Activated CD8-positive, alpha-beta memory T cell treated with anti-CD3 and anti-CD28 coated beads, Interleukin-2, amount 10 ng/mL, durations not matched to agents 7 days and 5 days (primary cell): ENCODE measurements at regions not wholly inside any gene's neighbourhood (a gene's known extent, or its start where the extent isn't known, plus 50 kb on each side); places are given as distances from the start of the nearest gene placed in this dataset.

Experiments used
- ATAC-seq: fragments of 150-1000 bp; cut with Tn5 transposase; one replicate; pipeline ENCODE4 v1.10.0; 2021; ENCODE audit warnings: moderate library complexity
- CTCF ChIA-PET: fragments of 350-600 bp; sonication (Branson Sonifier 250); formaldehyde crosslinking; loops from one replicate; lab custom pipeline; 2021; ENCODE audit warnings: antibody characterized with exemption; lab: Charles Lee
- DNase-seq: peaks from one replicate; pipeline ENCODE4 v3.0.0-alpha.2; 2020
- H3K27ac Mint-ChIP-seq: one replicate; pipeline ENCODE4 v1.8.0; 2021; ENCODE audit warnings: mild to moderate bottlenecking, mixed read lengths
- H3K27me3 Mint-ChIP-seq: one replicate; pipeline ENCODE4 v1.8.0; 2021; ENCODE audit warnings: mixed read lengths
- H3K36me3 Mint-ChIP-seq: one replicate; pipeline ENCODE4 v1.8.0; 2021; ENCODE audit warnings: mild to moderate bottlenecking, mixed read lengths
- H3K4me1 Mint-ChIP-seq: one replicate; pipeline ENCODE4 v1.8.0; 2021; ENCODE audit warnings: mixed read lengths
- H3K4me3 Mint-ChIP-seq: one replicate; pipeline ENCODE4 v1.8.0; 2021; ENCODE audit warnings: mild to moderate bottlenecking, moderate library complexity, mixed read lengths
- H3K9me3 Mint-ChIP-seq: one replicate; pipeline ENCODE4 v1.8.0; 2022; ENCODE audit warnings: low read depth, mixed read lengths

GRCh38 chr2:160838147-160838546 is 322.1 kb upstream of the TANK start:
- no peak for DNase-seq
- Mint-ChIP-seq H3K27ac (no peak overlapping the region), H3K4me1 (no peaks in the 10 kb centered on the region), H3K36me3 (no peaks in the 10 kb centered on the region), H3K9me3 (no peaks in the 10 kb centered on the region), H3K4me3 (no peak overlapping the region), H3K27me3 (peaks cover 3% of the 10 kb centered on the region)
- CTCF ChIA-PET, result no interaction called here
- ATAC-seq, result no peak

- no peak for ATAC-seq
- Mint-ChIP-seq H3K4me3 (no peak overlapping the region), H3K27ac (no peak overlapping the region), H3K36me3 (no peaks in the 10 kb centered on the region), H3K4me1 (no peaks in the 10 kb centered on the region), H3K27me3 (peaks cover 3% of the 10 kb centered on the region), H3K9me3 (no peaks in the 10 kb centered on the region)
- no peak for DNase-seq
- CTCF ChIA-PET, result no interaction called here
Observed at GRCh38 chr2:160838691-160839090, 321.5 kb upstream of the TANK start.

GRCh38 chr2:160842286-160842685 is 317.9 kb upstream of the TANK start:
- CTCF ChIA-PET, result no interaction called here
- no peak overlapping the region for H3K27ac Mint-ChIP-seq
- no peaks in the 10 kb centered on the region for H3K4me1 Mint-ChIP-seq
- H3K36me3 Mint-ChIP-seq, result no peaks in the 10 kb centered on the region
- H3K9me3 Mint-ChIP-seq, result no peaks in the 10 kb centered on the region
- ATAC-seq, result no peak
- H3K27me3 Mint-ChIP-seq, result peaks cover 3% of the 10 kb centered on the region
- no peak overlapping the region for H3K4me3 Mint-ChIP-seq
- no peak for DNase-seq

GRCh38 chr2:160859096-160859495 is 301.1 kb upstream of the TANK start:
- ATAC-seq (no peak), DNase-seq (no peak)
- CTCF ChIA-PET, result no interaction called here
- Mint-ChIP-seq H3K27ac (no peak overlapping the region), H3K27me3 (peaks cover 3% of the 10 kb centered on the region), H3K4me3 (no peak overlapping the region), H3K9me3 (no peaks in the 10 kb centered on the region), H3K4me1 (no peaks in the 10 kb centered on the region), H3K36me3 (no peaks in the 10 kb centered on the region)

GRCh38 chr2:160862226-160862625 is 298.0 kb upstream of the TANK start:
- no peak for ATAC-seq
- no peak overlapping the region for H3K27ac Mint-ChIP-seq
- H3K27me3 Mint-ChIP-seq, result peaks cover 3% of the 10 kb centered on the region
- no peaks in the 10 kb centered on the region for H3K36me3 Mint-ChIP-seq
- no peak overlapping the region for H3K4me3 Mint-ChIP-seq
- no peaks in the 10 kb centered on the region for H3K4me1 Mint-ChIP-seq
- CTCF ChIA-PET, result no interaction called here
- H3K9me3 Mint-ChIP-seq, result no peaks in the 10 kb centered on the region
- no peak for DNase-seq

- ATAC-seq, result no peak
Observed at GRCh38 chr2:160868891-160869290, 291.3 kb upstream of the TANK start.

GRCh38 chr2:160869411-160869810 is 290.8 kb upstream of the TANK start:
- Mint-ChIP-seq H3K9me3 (no peaks in the 10 kb centered on the region), H3K27me3 (peaks cover 3% of the 10 kb centered on the region), H3K4me1 (no peaks in the 10 kb centered on the region), H3K36me3 (no peaks in the 10 kb centered on the region), H3K27ac (no peak overlapping the region), H3K4me3 (no peak overlapping the region)
- ATAC-seq (no peak), DNase-seq (no peak)
- CTCF ChIA-PET, result no interaction called here

More at GRCh38 chr2:160868891-160869290, 291.3 kb upstream of the TANK start:
- H3K4me3 Mint-ChIP-seq, result no peak overlapping the region
- H3K27ac Mint-ChIP-seq, result no peak overlapping the region
- H3K36me3 Mint-ChIP-seq, result no peaks in the 10 kb centered on the region
- no peaks in the 10 kb centered on the region for H3K9me3 Mint-ChIP-seq
- H3K27me3 Mint-ChIP-seq, result peaks cover 3% of the 10 kb centered on the region
- no peak for DNase-seq
- CTCF ChIA-PET, result no interaction called here
- no peaks in the 10 kb centered on the region for H3K4me1 Mint-ChIP-seq

GRCh38 chr2:160870729-160871465 is 289.3 kb upstream of the TANK start:
- no peaks in the 10 kb centered on the region for H3K9me3 Mint-ChIP-seq
- H3K4me3 Mint-ChIP-seq, result no peak overlapping the region
- H3K4me1 Mint-ChIP-seq, result no peaks in the 10 kb centered on the region
- DNase-seq (no peak), ATAC-seq (no peak)
- no peaks in the 10 kb centered on the region for H3K36me3 Mint-ChIP-seq
- no peak overlapping the region for H3K27ac Mint-ChIP-seq
- CTCF ChIA-PET, result no interaction called here
- H3K27me3 Mint-ChIP-seq, result peaks cover 3% of the 10 kb centered on the region

GRCh38 chr2:160871953-160872352 is 288.3 kb upstream of the TANK start:
- Mint-ChIP-seq H3K27me3 (peaks cover 3% of the 10 kb centered on the region), H3K36me3 (no peaks in the 10 kb centered on the region), H3K4me3 (no peak overlapping the region), H3K4me1 (no peaks in the 10 kb centered on the region), H3K27ac (no peak overlapping the region), H3K9me3 (no peaks in the 10 kb centered on the region)
- DNase-seq (no peak), ATAC-seq (no peak)
- CTCF ChIA-PET, result no interaction called here

- no peaks in the 10 kb centered on the region for H3K4me1 Mint-ChIP-seq
- H3K4me3 Mint-ChIP-seq, result no peak overlapping the region
- H3K27me3 Mint-ChIP-seq, result no peaks in the 10 kb centered on the region
- no peak overlapping the region for H3K27ac Mint-ChIP-seq
- DNase-seq (no peak), ATAC-seq (no peak)
- H3K36me3 Mint-ChIP-seq, result peaks cover 1% of the 10 kb centered on the region
- H3K9me3 Mint-ChIP-seq, result no peaks in the 10 kb centered on the region
- CTCF ChIA-PET, result no interaction called here
Observed at GRCh38 chr2:160876029-160876428, 284.2 kb upstream of the TANK start.

GRCh38 chr2:160876765-160877164 is 283.5 kb upstream of the TANK start:
- Mint-ChIP-seq H3K4me3 (no peak overlapping the region), H3K36me3 (peaks cover 1% of the 10 kb centered on the region), H3K27ac (no peak overlapping the region), H3K9me3 (no peaks in the 10 kb centered on the region), H3K27me3 (no peaks in the 10 kb centered on the region), H3K4me1 (no peaks in the 10 kb centered on the region)
- ATAC-seq (no peak), DNase-seq (no peak)
- CTCF ChIA-PET, result no interaction called here

- Mint-ChIP-seq H3K36me3 (peaks cover 1% of the 10 kb centered on the region), H3K4me3 (no peak overlapping the region), H3K27me3 (no peaks in the 10 kb centered on the region), H3K9me3 (no peaks in the 10 kb centered on the region), H3K4me1 (no peaks in the 10 kb centered on the region), H3K27ac (no peak overlapping the region)
- CTCF ChIA-PET, result no interaction called here
- ATAC-seq, result no peak
- no peak for DNase-seq
Observed at GRCh38 chr2:160878618-160879017, 281.6 kb upstream of the TANK start.

GRCh38 chr2:160882906-160883305 is 277.3 kb upstream of the TANK start:
- no peaks in the 10 kb centered on the region for H3K4me1 Mint-ChIP-seq
- H3K36me3 Mint-ChIP-seq, result peaks cover 1% of the 10 kb centered on the region
- H3K27ac Mint-ChIP-seq, result no peak overlapping the region

GRCh38 chr2:160884056-160884455 is 276.2 kb upstream of the TANK start:
- no peaks in the 10 kb centered on the region for H3K4me1 Mint-ChIP-seq
- no peaks in the 10 kb centered on the region for H3K9me3 Mint-ChIP-seq
- DNase-seq (no peak), ATAC-seq (no peak)
- peaks cover 1% of the 10 kb centered on the region for H3K36me3 Mint-ChIP-seq
- no peak overlapping the region for H3K27ac Mint-ChIP-seq
- no peaks in the 10 kb centered on the region for H3K27me3 Mint-ChIP-seq
- no peak overlapping the region for H3K4me3 Mint-ChIP-seq
- CTCF ChIA-PET, result no interaction called here

More at GRCh38 chr2:160882906-160883305, 277.3 kb upstream of the TANK start:
- no peak for ATAC-seq
- no peaks in the 10 kb centered on the region for H3K9me3 Mint-ChIP-seq
- no peak overlapping the region for H3K4me3 Mint-ChIP-seq
- DNase-seq, result no peak
- CTCF ChIA-PET, result no interaction called here
- H3K27me3 Mint-ChIP-seq, result no peaks in the 10 kb centered on the region
